ENCODE measurements at regions not wholly inside any gene's neighbourhood (a gene's known extent, or its start where the extent isn't known, plus 50 kb on each side); places are given as distances from the start of the nearest gene placed in this dataset.

DNA sequence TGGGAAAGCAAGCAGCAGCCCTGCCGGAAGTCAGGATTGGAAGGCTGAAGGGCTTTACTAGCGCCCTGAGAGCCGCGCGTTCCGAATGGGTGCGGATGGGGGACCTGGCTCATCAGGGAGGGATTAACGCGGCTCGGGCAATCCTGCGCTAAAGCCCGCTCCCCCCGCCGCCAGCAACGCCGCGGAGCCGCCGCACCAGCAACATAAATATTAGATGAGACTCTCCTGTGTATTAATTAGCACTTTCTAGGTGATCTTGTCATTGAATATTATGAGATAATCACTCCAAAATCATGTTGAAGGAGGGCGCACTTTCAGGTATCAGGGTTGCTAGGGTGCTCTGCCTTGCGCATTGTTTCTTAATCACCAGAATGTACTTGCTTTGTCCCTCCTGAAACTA lies 357.2 kb upstream of the FAM241A start:
- H3K27ac ChIP-seq (ENCODE audit: insufficient read depth, low read depth, low read length) = no peak overlapping the region
- H3K27me3 ChIP-seq (ENCODE audit: control insufficient read depth in 2 of 2, insufficient read depth in 2 of 2, low read length in 2 of 2) = peaks cover 9 to 36% of the 10 kb centered on the region in 2 experiments
- H3K4me2 ChIP-seq (ENCODE audit: insufficient read depth, low read length) = no peak overlapping the region
- FAIRE-seq (no peak), DNase-seq (ENCODE audit: low read depth, low spot score) (no peak)
- ChIA-PET CTCF (no interaction called here), POLR2A (no interaction called here)
- H4K20me1 ChIP-seq (replicated peaks; ENCODE audit: control insufficient read depth, extremely low read depth, insufficient read depth, low read length) = no peaks in the 10 kb centered on the region
- H2AFZ ChIP-seq (ENCODE audit: low read depth, low read length) = no peak overlapping the region
- no peaks in the 10 kb centered on the region for H3K36me3 ChIP-seq (ENCODE audit: control insufficient read depth in 2 of 2, extremely low read depth in 1 of 2, insufficient read depth in 2 of 2, low read length in 2 of 2)
- intact Hi-C loops (cut with micrococcal nuclease) (no loop called here), dilution Hi-C loops (cut with MboI; ENCODE audit: extremely low pct_ligation_motif_present, low sequenced_read_pairs) (no loop called here)
- TF ChIP-seq POLR2A (IDR thresholded peaks at IDR 0.05; ENCODE audit: low read depth, low read length) = no peak
- TF ChIP-seq, protein P1, sequence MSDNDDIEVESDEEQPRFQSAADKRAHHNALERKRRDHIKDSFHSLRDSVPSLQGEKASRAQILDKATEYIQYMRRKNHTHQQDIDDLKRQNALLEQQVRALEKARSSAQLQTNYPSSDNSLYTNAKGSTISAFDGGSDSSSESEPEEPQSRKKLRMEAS (IDR thresholded peaks at IDR 0.05; ENCODE audit: insufficient read depth, insufficient read length) = no peak
- no peak for TF ChIP-seq FOS (IDR thresholded peaks at IDR 0.05; ENCODE audit: borderline replicate concordance, insufficient read depth, low read length)
- TF ChIP-seq MYC (IDR thresholded peaks at IDR 0.05; ENCODE audit: low read depth, low read length) = no peak
- no peak for TF ChIP-seq JUN (IDR thresholded peaks at IDR 0.05; ENCODE audit: borderline replicate concordance, insufficient read depth, insufficient read length, low read depth)
- TF ChIP-seq POLR2AphosphoS5 (IDR thresholded peaks at IDR 0.05; ENCODE audit: insufficient read depth, low read depth, low read length) = no peak
- TF ChIP-seq EZH2 (IDR thresholded peaks at IDR 0.05; ENCODE audit: borderline replicate concordance, low read depth, low read length, severe bottlenecking) = no peak
- TF ChIP-seq, protein P2, sequence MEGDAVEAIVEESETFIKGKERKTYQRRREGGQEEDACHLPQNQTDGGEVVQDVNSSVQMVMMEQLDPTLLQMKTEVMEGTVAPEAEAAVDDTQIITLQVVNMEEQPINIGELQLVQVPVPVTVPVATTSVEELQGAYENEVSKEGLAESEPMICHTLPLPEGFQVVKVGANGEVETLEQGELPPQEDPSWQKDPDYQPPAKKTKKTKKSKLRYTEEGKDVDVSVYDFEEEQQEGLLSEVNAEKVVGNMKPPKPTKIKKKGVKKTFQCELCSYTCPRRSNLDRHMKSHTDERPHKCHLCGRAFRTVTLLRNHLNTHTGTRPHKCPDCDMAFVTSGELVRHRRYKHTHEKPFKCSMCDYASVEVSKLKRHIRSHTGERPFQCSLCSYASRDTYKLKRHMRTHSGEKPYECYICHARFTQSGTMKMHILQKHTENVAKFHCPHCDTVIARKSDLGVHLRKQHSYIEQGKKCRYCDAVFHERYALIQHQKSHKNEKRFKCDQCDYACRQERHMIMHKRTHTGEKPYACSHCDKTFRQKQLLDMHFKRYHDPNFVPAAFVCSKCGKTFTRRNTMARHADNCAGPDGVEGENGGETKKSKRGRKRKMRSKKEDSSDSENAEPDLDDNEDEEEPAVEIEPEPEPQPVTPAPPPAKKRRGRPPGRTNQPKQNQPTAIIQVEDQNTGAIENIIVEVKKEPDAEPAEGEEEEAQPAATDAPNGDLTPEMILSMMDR (IDR thresholded peaks at IDR 0.05; ENCODE audit: extremely low read depth in 1 of 2, insufficient read depth in 1 of 2, low read depth in 1 of 2, low read length in 2 of 2) = no peak
- no peak for TF ChIP-seq GATA2 (IDR thresholded peaks at IDR 0.05; ENCODE audit: insufficient read depth, insufficient read length, low read depth, low read length)
- H3K9ac ChIP-seq (replicated peaks; ENCODE audit: extremely low read depth, insufficient read depth, low read length) = no peak overlapping the region
- H3K9me1 ChIP-seq (replicated peaks; ENCODE audit: control insufficient read depth, extremely low read depth, insufficient read depth, low read length) = no peaks in the 10 kb centered on the region
- H3K79me2 ChIP-seq (ENCODE audit: control insufficient read depth, insufficient read depth, low read length) = no peaks in the 10 kb centered on the region
- no TSS peak for BruUV-seq (replicated peaks)
- no peak overlapping the region for H3K4me3 ChIP-seq (replicated peaks in 1 of 3; ENCODE audit: insufficient read depth in 1 of 3, low read depth in 1 of 3, low read length in 3 of 3)
- H3K9me3 ChIP-seq (replicated peaks; ENCODE audit: control insufficient read depth, insufficient read depth, low read length) = no peaks in the 10 kb centered on the region
- no peaks in the 10 kb centered on the region for H3K4me1 ChIP-seq (ENCODE audit: control insufficient read depth, extremely low read depth, insufficient read depth, low read length)

Measured in endothelial cell of umbilical vein (primary cell).